HEK293 (cell line): ENCODE measurements at regions not wholly inside any gene's neighbourhood (a gene's known extent, or its start where the extent isn't known, plus 50 kb on each side); places are given as distances from the start of the nearest gene placed in this dataset.

Experiments
- CTCF ChIA-PET: fragments of 350-600 bp; formaldehyde crosslinking; extraction: SDS; loops from one replicate; lab custom pipeline; 2021; ENCODE audit warnings: antibody characterized with exemption; lab: Yijun Ruan, JAX
- POLR2A ChIA-PET: fragments of 300-600 bp; formaldehyde crosslinking; extraction: SDS; loops from one replicate; lab custom pipeline; 2020; ENCODE audit warnings: antibody characterized with exemption, inconsistent platforms; lab: Yijun Ruan, JAX
- H3K27ac ChIP-seq: fragments of 200-500 bp; sonication (Bioruptor generic); 2 replicates; pipeline ENCODE4 v1.5.1; 2014; ENCODE audit warnings: low read depth, low read length, control low read depth, inconsistent platforms; ENCODE audit errors: extremely low read depth
- H3K36me3 ChIP-seq, 2 experiments: fragments of 200-500 bp in 1 of 2; sonication (Bioruptor generic) in 1 of 2; 1 replicate in 1 of 2; 2 replicates in 1 of 2; pipeline ENCODE4 v1.5.1; 2014 to 2017; ENCODE audit warnings: inconsistent platforms in 2 of 2, low read length in 2 of 2; ENCODE audit not compliant: control insufficient read depth in 2 of 2, insufficient read depth in 1 of 2
- H3K4me1 ChIP-seq: fragments of 200-500 bp; sonication (Bioruptor generic); 2 replicates; pipeline ENCODE4 v1.5.1; 2014; ENCODE audit warnings: mild to moderate bottlenecking, low read length, inconsistent platforms; ENCODE audit not compliant: control insufficient read depth, insufficient read depth
- H3K4me3 ChIP-seq: 2 replicates; pipeline ENCODE4 v1.5.1; 2011; ENCODE audit warnings: low read depth, mild to moderate bottlenecking, control low read depth, low read length, moderate library complexity
- H3K9me3 ChIP-seq: fragments of 200-500 bp; sonication (Bioruptor generic); 2 replicates; pipeline ENCODE4 v1.5.1; 2014; ENCODE audit warnings: low read depth, low read length, inconsistent platforms; ENCODE audit not compliant: control insufficient read depth, insufficient read depth
- FEZF1 ChIP-seq: fragments of 450-650 bp; formaldehyde crosslinking; IDR thresholded peaks from 2 replicates; pipeline ENCODE4 v1.5.1; 2016; ENCODE audit warnings: missing biosample characterization, missing genetic modification characterization
- GFI1B ChIP-seq: fragments of 450-650 bp; formaldehyde crosslinking; IDR thresholded peaks from 2 replicates; pipeline ENCODE4 v1.5.1; 2016; ENCODE audit warnings: missing biosample characterization, missing genetic modification characterization
- GLI4 ChIP-seq: fragments of 450-650 bp; formaldehyde crosslinking; IDR thresholded peaks from 2 replicates; pipeline ENCODE4 v1.5.1; 2016; ENCODE audit warnings: missing biosample characterization, missing genetic modification characterization
- IKZF3 ChIP-seq: fragments of 450-650 bp; IDR thresholded peaks from 2 replicates; pipeline ENCODE4 v1.5.0; 2018; ENCODE audit warnings: missing biosample characterization, mild to moderate bottlenecking, missing genetic modification characterization, moderate library complexity
- KLF8 ChIP-seq: fragments of 450-650 bp; formaldehyde crosslinking; IDR thresholded peaks from 2 replicates; pipeline ENCODE4 v1.5.1; 2016; ENCODE audit warnings: missing biosample characterization, missing genetic modification characterization
- SETDB1 ChIP-seq: IDR thresholded peaks from one replicate; pipeline ENCODE4 v1.6.1; 2017; ENCODE audit warnings: mild to moderate bottlenecking, low read length, moderate library complexity, mixed read lengths; ENCODE audit not compliant: insufficient read length
- SP7 ChIP-seq: fragments of 450-650 bp; formaldehyde crosslinking; IDR thresholded peaks from 2 replicates; pipeline ENCODE4 v1.5.1; 2016; ENCODE audit warnings: missing biosample characterization, missing genetic modification characterization
- ZBTB8A ChIP-seq: fragments of 450-650 bp; formaldehyde crosslinking; IDR thresholded peaks from 2 replicates; pipeline ENCODE4 v1.5.1; 2016; ENCODE audit warnings: missing biosample characterization, missing genetic modification characterization
- ZFP41 ChIP-seq: fragments of 450-650 bp; formaldehyde crosslinking; IDR thresholded peaks from 2 replicates; pipeline ENCODE4 v1.5.1; 2016; ENCODE audit warnings: missing biosample characterization, missing genetic modification characterization, borderline replicate concordance
- ZNF112 ChIP-seq: fragments of 450-650 bp; formaldehyde crosslinking; IDR thresholded peaks from 2 replicates; pipeline ENCODE4 v1.5.0; 2017; ENCODE audit warnings: missing biosample characterization, missing genetic modification characterization
- ZNF155 ChIP-seq: fragments of 450-650 bp; formaldehyde crosslinking; IDR thresholded peaks from 2 replicates; pipeline ENCODE4 v1.5.1; 2016; ENCODE audit warnings: missing biosample characterization, missing genetic modification characterization
- ZNF292 ChIP-seq: fragments of 450-650 bp; formaldehyde crosslinking; IDR thresholded peaks from 2 replicates; pipeline ENCODE4 v1.5.1; 2016; ENCODE audit warnings: low read depth, missing biosample characterization, missing genetic modification characterization, borderline replicate concordance
- ZNF433 ChIP-seq: fragments of 450-650 bp; formaldehyde crosslinking; IDR thresholded peaks from 2 replicates; pipeline ENCODE4 v1.5.1; 2016; ENCODE audit warnings: missing biosample characterization, missing genetic modification characterization, low read depth
- ZNF596 ChIP-seq: fragments of 450-650 bp; IDR thresholded peaks from 2 replicates; pipeline ENCODE4 v1.5.0; 2018; ENCODE audit warnings: missing biosample characterization, mild to moderate bottlenecking, missing genetic modification characterization, moderate library complexity
- ZNF629 ChIP-seq: fragments of 450-650 bp; formaldehyde crosslinking; IDR thresholded peaks from 2 replicates; pipeline ENCODE4 v1.5.1; 2017; ENCODE audit warnings: missing biosample characterization, missing genetic modification characterization
- ZNF843 ChIP-seq: fragments of 450-650 bp; formaldehyde crosslinking; IDR thresholded peaks from 2 replicates; pipeline ENCODE4 v1.5.1; 2016; ENCODE audit warnings: missing biosample characterization, missing genetic modification characterization
- TF ChIP-seq, protein P1 (sequence below): fragments of 450-650 bp; formaldehyde crosslinking; IDR thresholded peaks from 2 replicates; pipeline ENCODE4 v1.5.1; 2016; ENCODE audit warnings: missing biosample characterization, missing genetic modification characterization
- TF ChIP-seq, protein P2 (sequence below): fragments of 450-650 bp; formaldehyde crosslinking; IDR thresholded peaks from 2 replicates; pipeline ENCODE4 v1.5.1; 2017; ENCODE audit warnings: missing biosample characterization, missing genetic modification characterization
- TF ChIP-seq, protein P3 (sequence below): fragments of 450-650 bp; formaldehyde crosslinking; IDR thresholded peaks from 2 replicates; pipeline ENCODE4 v1.5.1; 2016; ENCODE audit warnings: missing biosample characterization, missing genetic modification characterization
- TF ChIP-seq, protein P4 (sequence below): fragments of 450-650 bp; formaldehyde crosslinking; IDR thresholded peaks from 2 replicates; pipeline ENCODE4 v1.5.1; 2016; ENCODE audit warnings: missing biosample characterization, missing genetic modification characterization, low read depth
- TF ChIP-seq, protein P5 (sequence below): fragments of 450-650 bp; formaldehyde crosslinking; IDR thresholded peaks from 2 replicates; pipeline ENCODE4 v1.5.1; 2017; ENCODE audit warnings: missing biosample characterization, missing genetic modification characterization

DNA sequence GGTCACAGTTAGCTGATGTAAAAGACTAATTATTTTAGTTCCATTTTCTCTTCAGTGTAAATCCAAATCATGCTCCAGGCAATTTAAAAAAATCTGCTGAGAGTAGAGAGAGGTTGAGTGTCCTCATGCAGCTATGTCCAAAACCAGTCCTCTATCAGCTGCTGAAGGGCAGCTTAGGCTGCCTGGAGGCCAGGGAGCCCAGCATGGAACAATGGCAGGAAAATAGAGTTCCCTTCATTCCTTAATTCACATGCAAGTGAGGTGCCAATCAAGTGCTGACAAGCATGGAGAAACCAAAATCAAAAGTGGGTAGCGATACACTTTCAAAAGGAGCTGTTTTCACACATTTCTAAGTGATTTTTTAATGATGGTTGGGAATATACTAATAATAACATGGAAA lies 78.3 kb upstream of the POU5F2 start:
- CTCF ChIA-PET: no interaction called here
- no peaks in the 10 kb centered on the region for H3K4me1 ChIP-seq
- no peaks in the 10 kb centered on the region for H3K9me3 ChIP-seq
- H3K4me3 ChIP-seq: no peak overlapping the region
- TF ChIP-seq, protein P1, sequence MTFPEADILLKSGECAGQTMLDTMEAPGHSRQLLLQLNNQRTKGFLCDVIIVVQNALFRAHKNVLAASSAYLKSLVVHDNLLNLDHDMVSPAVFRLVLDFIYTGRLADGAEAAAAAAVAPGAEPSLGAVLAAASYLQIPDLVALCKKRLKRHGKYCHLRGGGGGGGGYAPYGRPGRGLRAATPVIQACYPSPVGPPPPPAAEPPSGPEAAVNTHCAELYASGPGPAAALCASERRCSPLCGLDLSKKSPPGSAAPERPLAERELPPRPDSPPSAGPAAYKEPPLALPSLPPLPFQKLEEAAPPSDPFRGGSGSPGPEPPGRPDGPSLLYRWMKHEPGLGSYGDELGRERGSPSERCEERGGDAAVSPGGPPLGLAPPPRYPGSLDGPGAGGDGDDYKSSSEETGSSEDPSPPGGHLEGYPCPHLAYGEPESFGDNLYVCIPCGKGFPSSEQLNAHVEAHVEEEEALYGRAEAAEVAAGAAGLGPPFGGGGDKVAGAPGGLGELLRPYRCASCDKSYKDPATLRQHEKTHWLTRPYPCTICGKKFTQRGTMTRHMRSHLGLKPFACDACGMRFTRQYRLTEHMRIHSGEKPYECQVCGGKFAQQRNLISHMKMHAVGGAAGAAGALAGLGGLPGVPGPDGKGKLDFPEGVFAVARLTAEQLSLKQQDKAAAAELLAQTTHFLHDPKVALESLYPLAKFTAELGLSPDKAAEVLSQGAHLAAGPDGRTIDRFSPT (tag by site-specific recombination): no peak
- TF ChIP-seq ZNF596 (tag by site-specific recombination): no peak
- H3K27ac ChIP-seq: no peak overlapping the region
- no peaks in the 10 kb centered on the region for H3K36me3 ChIP-seq
- POLR2A ChIA-PET: no interaction called here

DNA sequence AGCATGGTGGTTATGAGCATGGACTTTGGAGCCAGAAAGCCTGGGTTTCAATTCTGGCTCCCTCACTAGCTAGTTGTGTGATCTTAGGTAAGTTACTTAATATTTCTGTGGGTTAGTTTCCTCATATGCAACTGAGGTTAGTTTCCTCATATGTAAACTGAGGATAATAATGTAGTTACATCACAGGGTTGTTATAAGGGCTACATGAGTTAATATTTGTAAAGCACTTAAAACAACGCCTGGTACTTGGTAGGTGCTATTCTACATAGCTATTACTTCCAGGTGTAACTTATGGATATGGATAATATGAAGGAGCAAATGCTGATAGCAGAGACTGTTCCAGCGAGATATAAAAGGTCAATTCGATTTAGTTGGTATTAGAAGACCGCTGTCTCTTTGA lies 69.4 kb upstream of the POU5F2 start:
- ChIA-PET CTCF (interaction anchor here (1.1 kb wide), 1 partner anchor 203 kb away, joined by 4 read pairs; no protein-coding TSS in a partner anchor), POLR2A (no interaction called here)
- H3K9me3 ChIP-seq: no peaks in the 10 kb centered on the region
- H3K27ac ChIP-seq: no peak overlapping the region
- no peak overlapping the region for H3K4me3 ChIP-seq
- H3K4me1 ChIP-seq: peaks cover 6% of the 10 kb centered on the region; the same call in 1 of the 2 replicates
- TF ChIP-seq ZFP41 (no peak), GFI1B (tag by site-specific recombination) (no peak), ZNF843 (tag by site-specific recombination) (no peak), ZNF112 (tag by site-specific recombination) (no peak), GLI4 (tag by site-specific recombination) (no peak), ZNF433 (no peak)
- TF ChIP-seq, protein P2, sequence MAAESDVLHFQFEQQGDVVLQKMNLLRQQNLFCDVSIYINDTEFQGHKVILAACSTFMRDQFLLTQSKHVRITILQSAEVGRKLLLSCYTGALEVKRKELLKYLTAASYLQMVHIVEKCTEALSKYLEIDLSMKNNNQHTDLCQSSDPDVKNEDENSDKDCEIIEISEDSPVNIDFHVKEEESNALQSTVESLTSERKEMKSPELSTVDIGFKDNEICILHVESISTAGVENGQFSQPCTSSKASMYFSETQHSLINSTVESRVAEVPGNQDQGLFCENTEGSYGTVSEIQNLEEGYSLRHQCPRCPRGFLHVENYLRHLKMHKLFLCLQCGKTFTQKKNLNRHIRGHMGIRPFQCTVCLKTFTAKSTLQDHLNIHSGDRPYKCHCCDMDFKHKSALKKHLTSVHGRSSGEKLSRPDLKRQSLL (tag by site-specific recombination): no peak
- TF ChIP-seq, all 188 proteins: peak for 0
- no peaks in the 10 kb centered on the region for H3K36me3 ChIP-seq

DNA sequence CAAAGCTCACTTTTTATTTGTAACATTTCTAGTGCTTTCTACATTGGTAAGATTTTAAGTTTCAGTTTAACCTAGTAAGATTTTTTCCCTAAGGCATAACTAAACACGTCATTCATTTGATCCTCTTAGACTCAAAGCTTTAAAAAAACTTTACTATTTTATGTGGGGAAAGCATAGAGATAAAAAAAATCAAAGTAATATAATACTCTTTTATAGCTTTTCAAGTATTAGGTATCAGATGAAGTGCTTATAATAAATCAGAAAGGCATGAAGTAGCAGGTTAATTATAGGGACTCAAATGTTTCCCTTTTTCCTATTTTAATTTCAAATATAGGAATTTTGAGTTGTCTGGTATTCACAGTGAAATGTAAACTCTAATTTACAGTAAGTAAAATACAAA lies 68.0 kb upstream of the POU5F2 start:
- ChIA-PET POLR2A (no interaction called here), CTCF (interaction anchor here (1.0 kb wide), 1 partner anchor 1880 kb away, joined by 4 read pairs; no protein-coding TSS in a partner anchor)
- H3K4me1 ChIP-seq: peaks cover 6% of the 10 kb centered on the region; the same call in 1 of the 2 replicates
- no peak overlapping the region for H3K27ac ChIP-seq
- no peaks in the 10 kb centered on the region for H3K36me3 ChIP-seq
- H3K9me3 ChIP-seq: no peaks in the 10 kb centered on the region
- TF ChIP-seq SP7 (tag by site-specific recombination) (peak; percentile 76), SETDB1 (no peak), ZNF629 (0 out of 2 replicates have a peak, but pooled peaks have one; percentile 16), FEZF1 (tag by site-specific recombination) (peak; percentile 48; the same call in 1 of the 2 replicates), IKZF3 (0 out of 2 replicates have a peak, but pooled peaks have one; percentile 54), KLF8 (0 out of 2 replicates have a peak, but pooled peaks have one; percentile 11), ZNF292 (tag by site-specific recombination) (no peak), ZNF843 (tag by site-specific recombination) (peak; percentile 69; the same call in 1 of the 2 replicates), ZNF155 (tag by site-specific recombination) (no peak), ZBTB8A (tag by site-specific recombination) (0 out of 2 replicates have a peak, but pooled peaks have one; percentile 22)
- TF ChIP-seq, protein P3, sequence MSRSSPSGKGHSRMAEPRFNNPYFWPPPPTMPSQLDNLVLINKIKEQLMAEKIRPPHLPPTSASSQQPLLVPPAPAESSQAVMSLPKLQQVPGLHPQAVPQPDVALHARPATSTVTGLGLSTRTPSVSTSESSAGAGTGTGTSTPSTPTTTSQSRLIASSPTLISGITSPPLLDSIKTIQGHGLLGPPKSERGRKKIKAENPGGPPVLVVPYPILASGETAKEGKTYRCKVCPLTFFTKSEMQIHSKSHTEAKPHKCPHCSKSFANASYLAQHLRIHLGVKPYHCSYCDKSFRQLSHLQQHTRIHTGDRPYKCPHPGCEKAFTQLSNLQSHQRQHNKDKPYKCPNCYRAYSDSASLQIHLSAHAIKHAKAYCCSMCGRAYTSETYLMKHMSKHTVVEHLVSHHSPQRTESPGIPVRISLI (tag by site-specific recombination): peak; percentile 74
- TF ChIP-seq, protein P4, sequence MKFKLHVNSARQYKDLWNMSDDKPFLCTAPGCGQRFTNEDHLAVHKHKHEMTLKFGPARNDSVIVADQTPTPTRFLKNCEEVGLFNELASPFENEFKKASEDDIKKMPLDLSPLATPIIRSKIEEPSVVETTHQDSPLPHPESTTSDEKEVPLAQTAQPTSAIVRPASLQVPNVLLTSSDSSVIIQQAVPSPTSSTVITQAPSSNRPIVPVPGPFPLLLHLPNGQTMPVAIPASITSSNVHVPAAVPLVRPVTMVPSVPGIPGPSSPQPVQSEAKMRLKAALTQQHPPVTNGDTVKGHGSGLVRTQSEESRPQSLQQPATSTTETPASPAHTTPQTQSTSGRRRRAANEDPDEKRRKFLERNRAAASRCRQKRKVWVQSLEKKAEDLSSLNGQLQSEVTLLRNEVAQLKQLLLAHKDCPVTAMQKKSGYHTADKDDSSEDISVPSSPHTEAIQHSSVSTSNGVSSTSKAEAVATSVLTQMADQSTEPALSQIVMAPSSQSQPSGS (tag by site-specific recombination): peak; percentile 59
- TF ChIP-seq, protein P5, sequence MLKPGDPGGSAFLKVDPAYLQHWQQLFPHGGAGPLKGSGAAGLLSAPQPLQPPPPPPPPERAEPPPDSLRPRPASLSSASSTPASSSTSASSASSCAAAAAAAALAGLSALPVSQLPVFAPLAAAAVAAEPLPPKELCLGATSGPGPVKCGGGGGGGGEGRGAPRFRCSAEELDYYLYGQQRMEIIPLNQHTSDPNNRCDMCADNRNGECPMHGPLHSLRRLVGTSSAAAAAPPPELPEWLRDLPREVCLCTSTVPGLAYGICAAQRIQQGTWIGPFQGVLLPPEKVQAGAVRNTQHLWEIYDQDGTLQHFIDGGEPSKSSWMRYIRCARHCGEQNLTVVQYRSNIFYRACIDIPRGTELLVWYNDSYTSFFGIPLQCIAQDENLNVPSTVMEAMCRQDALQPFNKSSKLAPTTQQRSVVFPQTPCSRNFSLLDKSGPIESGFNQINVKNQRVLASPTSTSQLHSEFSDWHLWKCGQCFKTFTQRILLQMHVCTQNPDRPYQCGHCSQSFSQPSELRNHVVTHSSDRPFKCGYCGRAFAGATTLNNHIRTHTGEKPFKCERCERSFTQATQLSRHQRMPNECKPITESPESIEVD (tag by site-specific recombination): peak; percentile 95
- H3K4me3 ChIP-seq: no peak overlapping the region
